Esophagus muscularis mucosa (tissue), 4 donors: ENCODE measurements at regions not wholly inside any gene's neighbourhood (a gene's known extent, or its start where the extent isn't known, plus 50 kb on each side); places are given as distances from the start of the nearest gene placed in this dataset.

ENCODE experiments used
- CTCF ChIP-seq, 3 experiments: fragments of 200-600 bp in 2 of 3; fragments of 450-650 bp in 1 of 3; sonication (generic) in 2 of 3; IDR thresholded peaks; one replicate each; pipeline ENCODE4 v1.5.1; 2017 to 2019; ENCODE audit warnings: antibody characterized with exemption in 3 of 3, mild to moderate bottlenecking in 2 of 3, moderate library complexity in 1 of 3
- EP300 ChIP-seq: sonication (generic); formaldehyde crosslinking; IDR thresholded peaks from one replicate; pipeline ENCODE4 v1.6.1; 2017; ENCODE audit warnings: antibody characterized with exemption
- POLR2A ChIP-seq: fragments of 450-650 bp; IDR thresholded peaks from one replicate; pipeline ENCODE4 v1.6.1; 2017; ENCODE audit warnings: antibody characterized with exemption, moderate library complexity, mild to moderate bottlenecking, low read depth

- TF ChIP-seq POLR2A (no peak), CTCF (IDR thresholded peaks at IDR 0.05) (no peak), EP300 (no peak)
Measured at GRCh38 chr3:117622171-117622841, 912.7 kb downstream of the TUSC7 start.
